ENCODE measurements at regions not wholly inside any gene's neighbourhood (a gene's known extent, or its start where the extent isn't known, plus 50 kb on each side); places are given as distances from the start of the nearest gene placed in this dataset.
"Not testable (repeated sequence)": the region's sequence is repeated elsewhere in the genome, so short reads cannot be mapped to it uniquely, and the experiment has no call there.

GRCh38 chr9:65411336-65411735 is 126.3 kb upstream of the FOXD4L5 start:
- no peak overlapping the region for H3K4me3 ChIP-seq (ENCODE audit: low read depth, low read length)
- no peak for DNase-seq (ENCODE audit: low read depth)
- no peak for TF ChIP-seq CTCF (IDR thresholded peaks at IDR 0.05; ENCODE audit: control insufficient read depth, extremely low read depth, insufficient read depth)

- H3K4me3 ChIP-seq (ENCODE audit: low read depth, low read length), result no peak overlapping the region
- no peak for DNase-seq (ENCODE audit: low read depth)
- no peak for TF ChIP-seq CTCF (IDR thresholded peaks at IDR 0.05; ENCODE audit: control insufficient read depth, extremely low read depth, insufficient read depth)
Measured at GRCh38 chr9:65410926-65411325, 125.9 kb upstream of the FOXD4L5 start.

- no peak for DNase-seq (ENCODE audit: low read depth)
- no peak for TF ChIP-seq CTCF (IDR thresholded peaks at IDR 0.05; ENCODE audit: control insufficient read depth, extremely low read depth, insufficient read depth)
Measured at GRCh38 chr9:65409471-65409980, 124.5 kb upstream of the FOXD4L5 start.

GRCh38 chr9:65408806-65409205 is 123.8 kb upstream of the FOXD4L5 start:
- H3K4me3 ChIP-seq (ENCODE audit: low read depth, low read length); DNase-seq (ENCODE audit: low read depth): not testable (repeated sequence)

More at GRCh38 chr9:65409471-65409980, 124.5 kb upstream of the FOXD4L5 start:
- H3K4me3 ChIP-seq (ENCODE audit: low read depth, low read length), result no peak overlapping the region

- not testable (repeated sequence) for DNase-seq (ENCODE audit: low read depth); H3K4me3 ChIP-seq (ENCODE audit: low read depth, low read length)
Measured at GRCh38 chr9:65406625-65407024, 121.6 kb upstream of the FOXD4L5 start.

GRCh38 chr9:65405766-65406165 is 120.8 kb upstream of the FOXD4L5 start:
- not testable (repeated sequence) for DNase-seq (ENCODE audit: low read depth); H3K4me3 ChIP-seq (ENCODE audit: low read depth, low read length)

- H3K4me3 ChIP-seq (ENCODE audit: low read depth, low read length), result no peak overlapping the region
- no peak for DNase-seq (ENCODE audit: low read depth)
- TF ChIP-seq CTCF (IDR thresholded peaks at IDR 0.05; ENCODE audit: control insufficient read depth, extremely low read depth, insufficient read depth), result no peak
Measured at GRCh38 chr9:65405253-65405652, 120.2 kb upstream of the FOXD4L5 start.

GRCh38 chr9:65404232-65405006 is 119.4 kb upstream of the FOXD4L5 start:
- TF ChIP-seq CTCF (IDR thresholded peaks at IDR 0.05; ENCODE audit: control insufficient read depth, extremely low read depth, insufficient read depth), result no peak
- no peak overlapping the region for H3K4me3 ChIP-seq (ENCODE audit: low read depth, low read length)
- no peak for DNase-seq (ENCODE audit: low read depth)

All from LNCaP clone FGC (cell line).